Mesodermal cell (in vitro differentiated cells): ENCODE measurements at regions not wholly inside any gene's neighbourhood (a gene's known extent, or its start where the extent isn't known, plus 50 kb on each side); places are given as distances from the start of the nearest gene placed in this dataset.
"Not testable (repeated sequence)": the region's sequence is repeated elsewhere in the genome, so short reads cannot be mapped to it uniquely, and the experiment has no call there.

Experiments used
- H3K27ac ChIP-seq: 2 replicates; pipeline ENCODE4 v1.7.0; 2013; ENCODE audit warnings: mild to moderate bottlenecking, low read depth, low read length, moderate library complexity; ENCODE audit not compliant: severe bottlenecking
- H3K36me3 ChIP-seq: 2 replicates; pipeline ENCODE4 v1.7.1; 2013; ENCODE audit warnings: mild to moderate bottlenecking, low read length, moderate library complexity; ENCODE audit not compliant: control insufficient read depth, insufficient read depth
- H3K4me1 ChIP-seq: one replicate; pipeline ENCODE4 v1.7.1; 2013; ENCODE audit warnings: mild to moderate bottlenecking, low read length; ENCODE audit not compliant: insufficient read depth, control insufficient read depth, poor library complexity, severe bottlenecking
- H3K4me3 ChIP-seq: 2 replicates; pipeline ENCODE4 v1.7.0; 2013; ENCODE audit warnings: low read length, control low read depth, mild to moderate bottlenecking; ENCODE audit not compliant: insufficient read depth, poor library complexity, severe bottlenecking; ENCODE audit errors: extremely low read depth
- H3K9me3 ChIP-seq: 2 replicates; pipeline ENCODE4 v1.7.1; 2013; ENCODE audit warnings: mild to moderate bottlenecking, low read length, moderate library complexity; ENCODE audit not compliant: control insufficient read depth
- WGBS, 2 experiments: methylation state at CpG; one replicate each; pipeline ENCODE4 v1.1.5; 2013; ENCODE audit warnings: missing lambda C conversion rate in 2 of 2; ENCODE audit not compliant: insufficient coverage in 2 of 2; 5-methylcytosine and 5-hydroxymethylcytosine counted together

DNA sequence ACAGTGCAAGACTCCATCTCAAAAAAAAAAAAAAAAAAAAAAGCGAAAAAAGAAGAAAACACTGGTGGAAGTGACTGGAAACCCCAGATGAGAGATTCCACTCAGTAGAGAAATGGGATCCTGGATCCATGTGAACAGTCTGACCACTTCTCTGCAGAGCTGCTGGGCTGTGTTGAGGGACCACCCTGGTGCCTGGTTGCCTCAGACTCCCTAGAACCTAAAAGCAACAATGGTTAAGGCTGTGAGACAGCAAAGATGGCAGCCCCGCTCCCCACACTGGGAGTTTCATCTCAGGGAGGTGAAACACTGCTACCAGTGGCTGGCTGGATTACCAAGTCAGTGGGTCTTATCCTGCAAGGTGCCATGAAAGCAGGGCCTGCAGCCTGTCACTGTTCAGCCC, 152.8 kb upstream of the ARSJ start:
- H3K4me3 ChIP-seq, result no peak overlapping the region
- H3K36me3 ChIP-seq, result no peaks in the 10 kb centered on the region
- no peak overlapping the region for H3K27ac ChIP-seq
- no peaks in the 10 kb centered on the region for H3K4me1 ChIP-seq
- H3K9me3 ChIP-seq, result no peaks in the 10 kb centered on the region
- 82 to 100% methylated on average over 1 of the region's 2 CpGs for WGBS, 2 experiments

GRCh38 chr4:114132830-114133229, 153.4 kb upstream of the ARSJ start:
- WGBS, 2 experiments, result 89 to 100% methylated on average over 1 to 2 of the region's 2 CpGs
- no peaks in the 10 kb centered on the region for H3K36me3 ChIP-seq
- no peaks in the 10 kb centered on the region for H3K4me1 ChIP-seq
- no peak overlapping the region for H3K4me3 ChIP-seq
- H3K27ac ChIP-seq, result no peak overlapping the region
- H3K9me3 ChIP-seq, result no peaks in the 10 kb centered on the region

- Histone ChIP-seq H3K4me1 (no peaks in the 10 kb centered on the region), H3K27ac (no peak overlapping the region), H3K36me3 (no peaks in the 10 kb centered on the region), H3K9me3 (no peaks in the 10 kb centered on the region), H3K4me3 (no peak overlapping the region)
Measured at GRCh38 chr4:114136069-114136468, 156.6 kb upstream of the ARSJ start.

GRCh38 chr4:114137984-114138383, 158.5 kb upstream of the ARSJ start:
- Histone ChIP-seq H3K4me3 (no peak overlapping the region), H3K27ac (no peak overlapping the region), H3K4me1 (no peaks in the 10 kb centered on the region), H3K36me3 (no peaks in the 10 kb centered on the region), H3K9me3 (no peaks in the 10 kb centered on the region)
- WGBS, 2 experiments, result no CpG with 5 or more reads among the region's 2 CpGs

DNA sequence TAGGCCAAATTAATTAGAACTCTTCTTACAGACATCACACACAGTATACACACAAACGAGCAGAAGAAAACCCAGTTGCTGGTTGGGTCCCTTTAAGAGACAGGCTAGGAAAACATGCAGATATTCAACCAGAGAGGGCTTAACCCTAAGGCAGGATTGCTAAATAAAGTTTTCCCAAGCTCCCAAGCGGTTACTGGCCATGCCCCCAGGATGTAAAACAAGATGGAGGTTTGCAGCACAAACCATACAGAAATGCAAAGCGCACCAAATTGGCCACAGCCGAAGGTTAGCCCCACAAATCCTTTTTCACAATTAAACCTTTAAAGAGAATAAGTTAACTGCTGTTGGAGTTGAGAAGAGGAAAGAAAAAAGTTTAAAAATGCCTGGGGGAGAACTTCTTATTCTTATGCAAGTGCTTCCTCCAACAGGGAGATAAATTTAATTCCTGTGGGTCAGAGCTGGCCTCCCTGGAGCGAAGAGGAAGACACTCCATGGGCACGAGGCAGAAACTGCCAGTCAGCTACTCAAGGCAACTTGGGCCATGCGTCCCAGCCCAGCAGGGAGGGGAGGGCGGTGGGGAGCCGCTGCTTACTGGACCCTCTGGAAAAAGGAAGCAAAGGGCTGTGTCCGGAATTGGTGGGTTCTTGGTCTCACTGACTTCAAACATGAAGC, 167.6 kb upstream of the ARSJ start:
- WGBS, 2 experiments, result 76 to 83% methylated on average over 4 to 8 of the region's 10 CpGs
- Histone ChIP-seq H3K36me3 (no peaks in the 10 kb centered on the region), H3K4me3 (no peak overlapping the region), H3K27ac (no peak overlapping the region), H3K4me1 (no peaks in the 10 kb centered on the region), H3K9me3 (no peaks in the 10 kb centered on the region)

GRCh38 chr4:114147619-114148208, 168.3 kb upstream of the ARSJ start:
- H3K4me1 ChIP-seq, H3K36me3 ChIP-seq: not testable (repeated sequence)

DNA sequence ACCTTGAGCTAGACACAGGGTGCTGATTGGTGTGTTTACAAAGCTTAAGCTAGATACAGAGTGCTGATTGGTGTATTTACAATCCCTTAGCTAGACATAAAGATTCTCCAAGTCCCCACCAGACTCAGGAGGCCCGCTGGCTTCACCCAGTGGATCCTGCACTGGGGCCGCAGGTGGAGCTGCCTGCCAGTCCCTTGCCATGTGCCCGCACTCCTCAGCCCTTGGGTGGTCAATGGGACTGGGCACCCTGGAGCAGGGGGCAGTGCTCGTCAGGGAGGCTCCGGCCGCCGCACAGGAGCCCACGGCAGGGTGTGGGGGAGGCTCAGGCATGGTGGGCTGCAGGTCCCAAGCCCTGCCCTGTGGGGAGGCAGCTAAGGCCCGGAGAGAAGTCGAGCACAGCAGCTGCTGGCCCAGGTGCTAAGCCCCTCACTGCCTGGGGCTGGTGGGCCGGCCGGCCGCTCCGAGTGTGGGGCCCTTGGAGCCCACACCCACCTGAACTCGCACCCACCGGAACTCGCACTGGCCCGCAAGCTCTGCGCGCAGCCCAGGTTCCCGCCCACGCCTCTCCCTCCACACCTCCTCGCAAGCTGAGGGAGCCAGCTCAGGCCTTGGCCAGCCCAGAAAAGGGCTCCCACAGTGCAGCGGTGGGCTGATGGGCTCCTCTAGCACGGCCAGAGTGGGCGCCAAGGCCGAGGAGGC, 169.1 kb upstream of the ARSJ start:
- H3K4me1 ChIP-seq, H3K27ac ChIP-seq: not testable (repeated sequence)
- WGBS, 2 experiments, result 94 to 96% methylated on average over 12 to 24 of the region's 27 CpGs

More at GRCh38 chr4:114147619-114148208, 168.3 kb upstream of the ARSJ start:
- H3K4me3 ChIP-seq, H3K27ac ChIP-seq, H3K9me3 ChIP-seq: not testable (repeated sequence)
- 97 to 98% methylated on average over 15 of the region's 17 CpGs for WGBS, 2 experiments

DNA sequence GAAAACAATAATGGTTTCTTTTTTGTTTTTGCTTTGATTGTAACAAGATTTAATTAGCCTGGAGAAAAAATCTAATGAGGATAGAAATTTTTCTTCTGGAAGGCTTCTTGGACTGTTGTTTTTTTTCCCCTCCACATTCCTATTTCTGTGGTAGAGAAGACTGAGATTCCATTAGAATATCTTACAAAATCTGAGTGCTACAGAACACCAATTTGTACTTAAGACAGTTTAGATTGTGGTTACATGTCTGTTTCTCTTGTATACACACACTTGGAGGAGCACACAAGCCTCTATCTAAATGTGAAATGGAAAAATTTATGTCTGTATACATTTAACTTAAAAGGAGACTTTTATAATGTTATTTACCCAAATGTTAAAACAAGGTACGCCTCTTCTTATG, 176.9 kb upstream of the ARSJ start:
- no CpG with 5 or more reads among the region's 1 CpG for WGBS, 2 experiments
- no peaks in the 10 kb centered on the region for H3K36me3 ChIP-seq
- no peak overlapping the region for H3K4me3 ChIP-seq
- no peaks in the 10 kb centered on the region for H3K9me3 ChIP-seq
- no peak overlapping the region for H3K27ac ChIP-seq
- no peaks in the 10 kb centered on the region for H3K4me1 ChIP-seq

More for the DNA sequence above, 169.1 kb upstream of the ARSJ start:
- H3K9me3 ChIP-seq, H3K36me3 ChIP-seq, H3K4me3 ChIP-seq: not testable (repeated sequence)

- Histone ChIP-seq H3K4me1 (peaks cover 5% of the 10 kb centered on the region), H3K36me3 (no peaks in the 10 kb centered on the region), H3K9me3 (no peaks in the 10 kb centered on the region), H3K4me3 (no peak overlapping the region), H3K27ac (no peak overlapping the region)
Measured at GRCh38 chr4:114161809-114162208, 182.4 kb upstream of the ARSJ start.

DNA sequence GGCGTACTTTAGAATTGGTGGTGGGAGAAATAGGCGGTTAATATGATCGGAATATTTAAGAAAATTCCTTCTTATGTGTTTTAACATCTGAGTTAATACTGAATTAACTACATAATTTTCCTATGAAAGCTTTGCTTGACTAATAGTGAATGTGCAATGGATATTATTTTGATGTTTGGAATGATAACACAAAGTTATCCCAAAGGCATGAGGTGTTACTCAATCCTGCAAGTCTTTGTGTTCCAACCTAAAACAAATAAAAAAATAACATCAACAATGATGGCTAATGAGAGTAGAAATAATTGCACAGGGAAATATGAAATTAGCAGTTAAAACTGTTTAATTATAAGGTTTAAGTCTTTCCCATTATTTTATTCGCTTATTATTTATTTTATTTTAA, 183.6 kb upstream of the ARSJ start:
- Histone ChIP-seq H3K36me3 (no peaks in the 10 kb centered on the region), H3K9me3 (no peaks in the 10 kb centered on the region), H3K4me1 (peaks cover 5% of the 10 kb centered on the region), H3K4me3 (no peak overlapping the region), H3K27ac (no peak overlapping the region)
- no CpG with 5 or more reads among the region's 4 CpGs for WGBS, 2 experiments

DNA sequence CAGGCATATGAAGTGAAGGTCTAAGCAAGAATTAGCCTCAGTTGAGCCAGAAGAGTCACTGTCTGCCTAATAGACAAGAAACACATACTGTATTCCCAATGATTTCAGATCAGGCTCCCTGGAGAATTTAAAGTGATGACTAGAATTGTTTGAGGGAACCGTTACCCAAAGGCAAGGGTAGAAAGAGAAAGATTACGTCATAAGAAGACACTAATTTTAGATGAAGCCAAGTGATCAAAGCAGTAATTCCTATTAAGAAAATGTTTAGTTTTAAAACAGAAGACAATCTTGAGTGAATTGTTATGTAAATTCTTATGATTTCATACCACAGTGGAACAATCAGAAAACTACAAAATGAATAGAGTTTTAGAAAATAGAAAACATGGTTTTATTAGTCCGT, 194.5 kb upstream of the ARSJ start:
- H3K27ac ChIP-seq, result no peak overlapping the region
- no peak overlapping the region for H3K4me3 ChIP-seq
- no peaks in the 10 kb centered on the region for H3K36me3 ChIP-seq
- H3K9me3 ChIP-seq, result no peaks in the 10 kb centered on the region
- no peaks in the 10 kb centered on the region for H3K4me1 ChIP-seq
- 88 to 100% methylated on average over 1 of the region's 3 CpGs for WGBS, 2 experiments
